ENCODE measurements at regions not wholly inside any gene's neighbourhood (a gene's known extent, or its start where the extent isn't known, plus 50 kb on each side); places are given as distances from the start of the nearest gene placed in this dataset.

DNA sequence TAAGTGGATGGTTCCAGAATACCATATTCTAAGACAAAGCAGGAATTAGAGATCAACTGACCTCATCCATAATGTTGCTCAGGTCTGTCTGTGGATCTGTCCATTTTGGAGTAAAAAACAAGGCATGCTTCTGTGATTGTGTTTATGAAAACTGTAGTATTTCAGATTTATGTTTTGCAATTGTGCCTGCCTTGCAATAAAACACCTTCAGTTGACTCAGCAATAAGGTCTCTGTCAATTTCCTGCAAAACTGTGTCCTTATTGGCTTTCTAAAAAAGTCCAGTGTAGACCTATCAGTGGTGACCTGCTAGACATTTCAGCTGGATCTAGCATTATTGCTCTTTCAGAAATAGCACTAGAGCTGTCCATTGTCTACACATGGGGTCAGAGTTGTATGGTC is 409.5 kb upstream of the AZI2 start:
- H3K36me3 ChIP-seq, result no peaks in the 10 kb centered on the region
- no peak for DNase-seq (ENCODE audit: low spot score in 2 of 2)
- no peak overlapping the region for H3K4me3 ChIP-seq
- H3K27me3 ChIP-seq, result no peaks in the 10 kb centered on the region
- no peak overlapping the region for H3K27ac ChIP-seq
- intact Hi-C loops (cut with DNase I), result no loop called here
- TF ChIP-seq, protein P1, sequence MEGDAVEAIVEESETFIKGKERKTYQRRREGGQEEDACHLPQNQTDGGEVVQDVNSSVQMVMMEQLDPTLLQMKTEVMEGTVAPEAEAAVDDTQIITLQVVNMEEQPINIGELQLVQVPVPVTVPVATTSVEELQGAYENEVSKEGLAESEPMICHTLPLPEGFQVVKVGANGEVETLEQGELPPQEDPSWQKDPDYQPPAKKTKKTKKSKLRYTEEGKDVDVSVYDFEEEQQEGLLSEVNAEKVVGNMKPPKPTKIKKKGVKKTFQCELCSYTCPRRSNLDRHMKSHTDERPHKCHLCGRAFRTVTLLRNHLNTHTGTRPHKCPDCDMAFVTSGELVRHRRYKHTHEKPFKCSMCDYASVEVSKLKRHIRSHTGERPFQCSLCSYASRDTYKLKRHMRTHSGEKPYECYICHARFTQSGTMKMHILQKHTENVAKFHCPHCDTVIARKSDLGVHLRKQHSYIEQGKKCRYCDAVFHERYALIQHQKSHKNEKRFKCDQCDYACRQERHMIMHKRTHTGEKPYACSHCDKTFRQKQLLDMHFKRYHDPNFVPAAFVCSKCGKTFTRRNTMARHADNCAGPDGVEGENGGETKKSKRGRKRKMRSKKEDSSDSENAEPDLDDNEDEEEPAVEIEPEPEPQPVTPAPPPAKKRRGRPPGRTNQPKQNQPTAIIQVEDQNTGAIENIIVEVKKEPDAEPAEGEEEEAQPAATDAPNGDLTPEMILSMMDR (IDR thresholded peaks at IDR 0.05), result no peak
- no peaks in the 10 kb centered on the region for H3K4me1 ChIP-seq
- no peaks in the 10 kb centered on the region for H3K9me3 ChIP-seq

GRCh38 chr3:28761375-28761774 is 412.8 kb upstream of the AZI2 start:
- intact Hi-C loops (cut with DNase I), result no loop called here
- Histone ChIP-seq H3K36me3 (no peaks in the 10 kb centered on the region), H3K4me1 (no peaks in the 10 kb centered on the region), H3K27me3 (no peaks in the 10 kb centered on the region), H3K4me3 (no peak overlapping the region), H3K9me3 (no peaks in the 10 kb centered on the region), H3K27ac (no peak overlapping the region)
- DNase-seq (ENCODE audit: low spot score in 2 of 2), result no peak
- TF ChIP-seq, protein P1 (IDR thresholded peaks at IDR 0.05), result no peak

DNA sequence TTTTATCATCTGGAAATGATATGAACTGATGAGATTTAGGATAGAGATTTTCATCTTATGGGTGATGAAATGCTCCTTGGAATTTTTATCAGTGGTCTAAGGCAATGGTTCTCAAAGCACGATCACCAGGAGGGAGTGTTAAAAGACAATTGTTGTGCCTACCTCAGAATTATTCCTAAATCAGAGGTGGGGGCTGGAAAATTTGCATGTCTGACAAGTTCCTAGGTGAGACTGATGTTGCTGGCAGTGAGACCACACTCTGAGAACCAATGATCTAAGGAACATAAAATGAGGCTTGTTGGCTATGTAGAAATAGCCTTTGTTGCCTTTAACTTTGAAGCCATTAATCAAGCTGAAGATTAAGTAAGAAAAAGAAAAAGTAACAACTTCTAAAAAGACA is 416.6 kb upstream of the AZI2 start:
- H3K27ac ChIP-seq, result no peak overlapping the region
- DNase-seq (ENCODE audit: low spot score in 2 of 2), result no peak
- H3K4me1 ChIP-seq, result no peaks in the 10 kb centered on the region
- H3K36me3 ChIP-seq, result no peaks in the 10 kb centered on the region
- H3K27me3 ChIP-seq, result no peaks in the 10 kb centered on the region
- intact Hi-C loops (cut with DNase I), result no loop called here
- no peak overlapping the region for H3K4me3 ChIP-seq
- H3K9me3 ChIP-seq, result peaks cover 0 to 13% of the 10 kb centered on the region in 2 donors
- TF ChIP-seq, protein P1 (IDR thresholded peaks at IDR 0.05), result no peak

DNA sequence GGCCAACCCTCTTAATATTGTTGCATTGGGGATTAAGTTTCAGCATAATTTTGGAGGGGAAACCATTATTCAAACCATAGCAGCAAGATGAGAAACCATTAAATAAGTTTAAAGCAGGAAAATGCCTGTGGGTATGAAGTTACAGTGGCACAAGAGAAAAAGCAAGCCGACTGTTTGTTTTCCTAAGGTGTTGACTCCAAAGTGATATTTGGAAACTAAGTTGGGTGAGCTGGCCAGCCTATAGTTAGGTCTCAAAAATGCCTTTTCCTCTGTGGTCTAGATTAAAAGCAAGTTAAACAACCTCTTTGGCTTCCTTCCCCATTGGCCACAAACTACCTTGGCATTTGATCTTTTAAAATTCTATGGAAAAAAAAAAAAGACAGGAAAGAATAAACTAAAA is 419.8 kb upstream of the AZI2 start:
- no peaks in the 10 kb centered on the region for H3K36me3 ChIP-seq
- H3K27ac ChIP-seq, result no peak overlapping the region
- no peaks in the 10 kb centered on the region for H3K27me3 ChIP-seq
- no peak for DNase-seq (ENCODE audit: low spot score in 2 of 2)
- intact Hi-C loops (cut with DNase I), result no loop called here
- peaks cover 8 to 35% of the 10 kb centered on the region in 2 donors for H3K9me3 ChIP-seq
- TF ChIP-seq, protein P1 (IDR thresholded peaks at IDR 0.05), result no peak
- H3K4me1 ChIP-seq, result no peaks in the 10 kb centered on the region
- no peak overlapping the region for H3K4me3 ChIP-seq

- H3K9me3 ChIP-seq, result no peaks in the 10 kb centered on the region
- no peaks in the 10 kb centered on the region for H3K36me3 ChIP-seq
- no peaks in the 10 kb centered on the region for H3K4me1 ChIP-seq
- TF ChIP-seq, protein P1 (IDR thresholded peaks at IDR 0.05), result no peak
- no peak for DNase-seq (ENCODE audit: low spot score in 2 of 2)
- no peak overlapping the region for H3K4me3 ChIP-seq
- H3K27me3 ChIP-seq, result no peaks in the 10 kb centered on the region
- intact Hi-C loops (cut with DNase I), result no loop called here
- no peak overlapping the region for H3K27ac ChIP-seq
These were observed 429.3 kb upstream of the AZI2 start for GRCh38 chr3:28777806-28778475.

GRCh38 chr3:28780480-28780879 is 431.9 kb upstream of the AZI2 start:
- TF ChIP-seq, protein P1 (IDR thresholded peaks at IDR 0.05), result no peak
- no peaks in the 10 kb centered on the region for H3K36me3 ChIP-seq
- no peak overlapping the region for H3K27ac ChIP-seq
- no peaks in the 10 kb centered on the region for H3K27me3 ChIP-seq
- no peaks in the 10 kb centered on the region for H3K4me1 ChIP-seq
- no peak overlapping the region for H3K4me3 ChIP-seq
- DNase-seq (ENCODE audit: low spot score in 2 of 2), result no peak
- no peaks in the 10 kb centered on the region for H3K9me3 ChIP-seq
- intact Hi-C loops (cut with DNase I), result no loop called here

Data from ascending aorta (tissue), 2 donors.